GF-D8 (cell line): ENCODE measurements at regions not wholly inside any gene's neighbourhood (a gene's known extent, or its start where the extent isn't known, plus 50 kb on each side); places are given as distances from the start of the nearest gene placed in this dataset.
"Not testable (repeated sequence)": the region's sequence is repeated elsewhere in the genome, so short reads cannot be mapped to it uniquely, and the experiment has no call there.

ENCODE experiments used
- DNase-seq: peaks from one replicate; lab custom pipeline; 2025; lab: John Stamatoyannopoulos, UW

- DNase-seq: no peak
Measured at GRCh38 chr10:10014846-10015245, 1002.8 kb upstream of the CELF2 start.

DNA sequence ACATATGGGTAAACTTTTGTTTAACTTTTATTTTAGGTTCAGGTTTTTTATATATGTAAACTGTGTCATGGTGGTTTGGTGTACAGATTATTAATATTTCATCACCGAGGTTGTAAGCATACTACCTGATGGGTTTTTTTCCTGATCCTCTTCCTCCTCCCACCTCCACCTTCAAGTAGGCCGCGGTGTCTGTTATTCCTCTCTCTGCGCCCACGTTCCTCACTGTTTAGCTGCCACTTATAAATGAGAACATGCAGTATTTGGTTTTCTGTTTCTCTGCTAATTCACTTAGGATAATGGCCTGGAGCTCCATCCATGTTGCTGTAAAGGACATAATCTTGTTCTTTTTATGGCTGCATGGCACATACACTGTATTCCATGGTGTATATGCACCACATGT lies 1000.0 kb upstream of the CELF2 start:
- no peak for DNase-seq

DNA sequence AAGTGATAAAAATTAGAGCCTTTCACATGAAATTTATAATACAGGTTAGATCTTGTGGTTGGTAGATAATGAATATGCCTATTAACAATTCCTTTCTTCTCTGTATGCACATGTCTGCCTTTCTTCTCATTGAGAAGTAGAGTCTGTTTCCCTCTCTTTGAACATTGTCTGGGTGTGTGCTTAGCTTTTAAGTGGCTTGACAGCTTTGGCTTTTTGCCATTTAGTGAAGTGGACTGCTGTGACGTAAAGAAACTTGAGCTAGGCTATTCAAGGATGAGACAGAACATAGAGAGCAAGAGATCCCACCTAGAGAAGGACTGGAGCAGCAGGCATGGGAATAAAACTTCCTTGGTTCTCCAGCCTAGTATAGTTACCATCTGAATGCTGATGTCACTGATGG lies 996.7 kb upstream of the CELF2 start:
- DNase-seq: no peak

DNA sequence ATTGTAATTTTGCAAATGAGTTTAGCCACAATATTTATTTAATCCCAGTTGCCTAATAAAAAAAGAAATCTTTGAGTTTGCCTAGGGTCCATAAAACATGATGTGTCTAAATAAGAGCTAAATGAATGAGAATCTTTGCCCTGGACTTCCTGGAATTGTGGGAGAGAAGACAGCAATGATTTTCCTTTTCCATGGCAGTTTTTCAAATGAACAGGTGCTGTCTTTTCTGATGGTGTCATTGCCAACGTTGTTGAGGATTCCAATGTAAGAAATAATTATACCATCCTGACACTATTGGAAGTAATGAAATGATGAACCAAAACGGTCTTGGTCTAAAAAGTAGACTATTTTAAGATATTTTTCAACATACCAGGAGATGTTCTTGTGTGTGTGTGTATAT lies 984.7 kb upstream of the CELF2 start:
- no peak for DNase-seq

GRCh38 chr10:10038348-10038747 lies 979.3 kb upstream of the CELF2 start:
- DNase-seq: no peak

DNA sequence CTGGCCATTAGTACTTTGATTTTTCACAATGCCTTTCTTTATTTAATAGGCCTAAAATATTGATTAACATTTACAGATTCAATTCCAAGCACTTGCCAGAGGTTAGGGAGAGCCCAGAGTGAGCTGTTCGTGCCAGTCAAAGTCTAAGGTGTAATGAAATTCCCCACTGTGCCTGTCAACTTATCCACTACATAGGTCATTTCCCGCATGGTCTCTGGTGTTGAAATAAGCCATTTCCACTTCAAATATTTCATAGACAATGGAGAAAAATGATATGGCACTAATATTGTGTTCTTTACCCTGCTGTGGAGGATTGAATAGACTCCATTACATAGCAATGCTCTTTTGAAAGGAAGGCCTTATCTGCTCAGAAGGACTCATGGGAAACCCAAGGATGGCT lies 978.1 kb upstream of the CELF2 start:
- no peak for DNase-seq

- no peak for DNase-seq
Measured at GRCh38 chr10:10043083-10043482, 974.6 kb upstream of the CELF2 start.

DNA sequence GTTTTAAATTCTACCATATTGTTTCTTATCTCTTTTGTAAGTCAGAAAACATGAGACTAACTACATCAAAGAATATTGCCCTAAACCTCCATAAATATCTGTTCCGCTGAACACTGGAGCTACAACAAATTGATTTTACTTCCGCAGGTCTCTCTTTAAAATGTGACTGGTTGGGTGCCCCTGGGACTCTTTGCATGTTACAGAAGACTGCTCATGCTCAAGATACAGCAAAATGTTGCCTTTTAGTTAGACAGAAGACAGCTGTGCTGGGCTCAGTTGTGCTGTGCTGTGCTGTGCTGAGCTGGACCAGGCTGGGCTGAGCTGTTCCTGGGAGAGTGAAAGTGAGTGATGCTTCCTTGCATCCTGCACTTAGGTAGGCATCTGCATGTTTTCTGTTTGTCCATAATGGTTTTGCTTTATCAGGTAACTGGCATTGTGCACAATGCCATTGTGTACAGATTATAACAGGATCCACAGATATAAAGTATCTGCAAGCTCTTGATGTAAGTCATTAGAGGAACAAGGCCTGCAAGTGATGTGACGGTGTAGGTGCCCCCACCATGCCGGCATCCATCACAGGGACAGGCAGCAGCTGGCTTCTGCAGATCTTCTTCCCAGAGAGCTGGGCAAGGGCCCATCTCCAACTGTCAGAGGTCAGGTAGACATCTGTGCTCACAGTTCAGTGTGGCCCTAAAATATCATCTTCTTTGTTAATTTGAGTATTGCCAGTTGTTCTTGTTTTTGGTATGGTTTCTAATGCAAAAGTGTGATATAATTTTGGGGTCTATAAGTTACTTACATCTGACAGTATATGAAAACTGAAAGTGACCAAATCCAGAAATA lies 972.5 kb upstream of the CELF2 start:
- no peak for DNase-seq

DNA sequence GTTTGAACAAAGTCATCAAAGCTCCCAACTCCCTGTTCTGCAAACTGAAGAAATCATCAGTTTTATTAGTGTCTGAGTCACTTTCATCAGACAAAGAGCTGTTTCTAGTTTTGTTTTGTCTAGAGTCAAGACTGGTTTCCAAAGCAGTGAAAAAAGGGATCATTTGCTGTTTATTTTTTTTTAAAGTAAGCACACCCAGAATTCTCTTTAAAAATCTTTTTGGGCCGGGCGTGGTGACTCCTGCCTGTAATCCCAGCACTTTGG lies 972.0 kb upstream of the CELF2 start:
- DNase-seq: no peak

- DNase-seq: no peak
Measured at GRCh38 chr10:10047426-10047825, 970.2 kb upstream of the CELF2 start.

GRCh38 chr10:10053051-10053450 lies 964.6 kb upstream of the CELF2 start:
- DNase-seq: no peak

- DNase-seq: no peak
Measured at GRCh38 chr10:10054466-10054865, 963.2 kb upstream of the CELF2 start.

- no peak for DNase-seq
Measured at GRCh38 chr10:10055656-10056442, 961.8 kb upstream of the CELF2 start.

DNA sequence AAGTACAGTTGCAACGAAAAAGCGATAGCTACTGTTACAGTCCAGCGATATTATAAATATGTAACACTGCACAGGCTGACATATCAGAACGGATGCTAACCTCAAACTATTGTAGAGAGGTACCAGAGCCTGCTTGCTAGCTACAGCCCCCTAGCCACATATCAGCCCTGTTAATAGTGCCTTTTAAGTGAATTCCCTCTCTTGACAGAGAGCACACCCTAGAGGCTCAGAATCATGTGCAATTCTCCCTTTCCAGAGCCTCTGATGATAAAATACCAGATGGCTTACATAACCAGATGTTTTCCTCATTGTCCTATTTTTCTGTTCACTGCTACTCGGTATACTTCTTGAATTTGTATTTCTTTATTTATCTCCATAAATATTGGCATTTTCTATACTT lies 960.7 kb upstream of the CELF2 start:
- no peak for DNase-seq

DNA sequence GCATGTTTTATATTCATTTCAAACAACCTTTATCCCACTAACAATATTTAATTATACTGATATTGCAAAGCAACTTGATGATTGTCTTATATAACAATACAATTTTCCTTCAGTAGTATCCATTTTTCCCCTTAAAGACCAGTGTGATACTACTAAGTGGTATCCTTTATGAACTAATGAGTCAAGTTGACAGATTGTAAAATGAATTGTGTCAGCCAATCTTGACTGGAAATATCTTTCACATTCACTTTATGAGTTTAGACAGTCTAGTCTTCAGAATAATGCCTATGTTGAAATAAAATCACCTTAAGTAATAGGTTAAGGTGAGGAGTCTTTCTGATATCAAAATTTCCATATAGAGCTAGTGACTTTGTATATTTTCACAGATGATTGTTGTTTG lies 950.0 kb upstream of the CELF2 start:
- no peak for DNase-seq

- not testable (repeated sequence) for DNase-seq
Measured at GRCh38 chr10:10074847-10075246, 942.8 kb upstream of the CELF2 start.

- no peak for DNase-seq
Measured at GRCh38 chr10:10078446-10078845, 939.2 kb upstream of the CELF2 start.

DNA sequence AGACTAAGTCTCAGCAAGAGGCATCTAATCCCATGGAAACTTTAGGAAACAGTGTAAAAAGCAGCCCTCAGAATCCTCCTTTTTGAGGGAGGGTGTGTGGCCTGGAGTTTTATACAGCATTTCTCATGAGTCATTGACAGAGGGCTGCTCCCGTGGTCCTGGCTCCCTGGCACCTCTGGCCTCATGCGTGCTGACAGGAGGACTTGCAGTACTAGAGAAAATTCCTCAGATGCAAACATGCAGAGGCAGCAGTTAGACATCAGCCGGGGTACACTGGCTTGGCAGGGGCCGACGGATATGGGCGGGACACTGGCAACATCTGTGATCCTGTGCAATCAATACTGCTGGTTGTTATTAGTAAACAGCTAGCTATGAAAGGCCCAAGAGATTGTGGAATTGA lies 925.1 kb upstream of the CELF2 start:
- DNase-seq: no peak

- DNase-seq: no peak
Measured at GRCh38 chr10:10093021-10093420, 924.7 kb upstream of the CELF2 start.

- no peak for DNase-seq
Measured at GRCh38 chr10:10094691-10095090, 923.0 kb upstream of the CELF2 start.

DNA sequence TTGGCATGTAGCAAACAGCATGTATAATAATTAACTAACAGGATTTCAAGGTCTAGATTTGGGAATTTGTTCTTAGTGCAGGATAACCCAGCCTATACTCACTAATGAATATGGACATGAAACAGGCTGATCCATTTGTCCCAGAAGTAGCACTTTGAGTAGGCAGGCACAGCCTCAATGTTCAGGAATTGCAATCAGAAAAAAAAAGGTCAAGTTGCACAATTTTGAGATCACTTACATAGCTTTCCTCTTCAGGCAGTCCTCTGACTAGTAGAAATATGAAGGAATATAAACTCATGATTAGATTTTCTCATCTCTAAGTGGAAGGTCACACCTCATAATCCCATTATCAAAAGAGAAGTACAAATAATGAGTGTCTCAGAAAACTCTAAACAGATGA lies 921.4 kb upstream of the CELF2 start:
- no peak for DNase-seq

- DNase-seq: no peak
Measured at GRCh38 chr10:10096898-10097297, 920.8 kb upstream of the CELF2 start.

DNA sequence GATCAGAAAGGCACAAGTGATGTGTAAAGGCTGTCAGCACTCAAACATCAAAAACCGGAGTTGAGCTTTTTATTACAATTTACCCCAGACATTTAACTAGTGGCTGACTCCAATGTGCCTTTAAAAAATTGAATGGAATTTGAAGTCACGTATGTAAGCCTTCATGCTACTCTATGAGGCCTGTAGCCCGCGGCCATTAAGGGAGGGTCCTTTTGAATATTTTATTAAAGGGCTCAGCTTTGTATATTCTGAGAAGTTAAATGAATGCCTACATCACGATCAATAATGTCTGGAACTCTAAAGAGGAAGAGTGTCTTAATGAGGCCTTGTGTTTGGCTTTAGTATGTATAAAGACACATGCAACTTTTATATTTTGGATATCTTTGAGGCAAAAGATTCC lies 916.6 kb upstream of the CELF2 start:
- no peak for DNase-seq
